ENCODE measurements at regions not wholly inside any gene's neighbourhood (a gene's known extent, or its start where the extent isn't known, plus 50 kb on each side); places are given as distances from the start of the nearest gene placed in this dataset.

GRCh38 chr2:133661392-133661791 is 93.1 kb upstream of the NCKAP5 start:
- TF ChIP-seq CTCF (conservative IDR thresholded peaks at IDR 0.05; ENCODE audit: low read length) (no peak), EZH2phosphoT487 (IDR thresholded peaks at IDR 0.05; ENCODE audit: borderline replicate concordance) (no peak)

All from Loucy (cell line).